Dermis blood vessel endothelial cell (primary cell): ENCODE measurements at regions not wholly inside any gene's neighbourhood (a gene's known extent, or its start where the extent isn't known, plus 50 kb on each side); places are given as distances from the start of the nearest gene placed in this dataset.

Experiments used
- DNase-seq: peaks from one replicate; pipeline ENCODE4 v3.0.0; 2010

DNA sequence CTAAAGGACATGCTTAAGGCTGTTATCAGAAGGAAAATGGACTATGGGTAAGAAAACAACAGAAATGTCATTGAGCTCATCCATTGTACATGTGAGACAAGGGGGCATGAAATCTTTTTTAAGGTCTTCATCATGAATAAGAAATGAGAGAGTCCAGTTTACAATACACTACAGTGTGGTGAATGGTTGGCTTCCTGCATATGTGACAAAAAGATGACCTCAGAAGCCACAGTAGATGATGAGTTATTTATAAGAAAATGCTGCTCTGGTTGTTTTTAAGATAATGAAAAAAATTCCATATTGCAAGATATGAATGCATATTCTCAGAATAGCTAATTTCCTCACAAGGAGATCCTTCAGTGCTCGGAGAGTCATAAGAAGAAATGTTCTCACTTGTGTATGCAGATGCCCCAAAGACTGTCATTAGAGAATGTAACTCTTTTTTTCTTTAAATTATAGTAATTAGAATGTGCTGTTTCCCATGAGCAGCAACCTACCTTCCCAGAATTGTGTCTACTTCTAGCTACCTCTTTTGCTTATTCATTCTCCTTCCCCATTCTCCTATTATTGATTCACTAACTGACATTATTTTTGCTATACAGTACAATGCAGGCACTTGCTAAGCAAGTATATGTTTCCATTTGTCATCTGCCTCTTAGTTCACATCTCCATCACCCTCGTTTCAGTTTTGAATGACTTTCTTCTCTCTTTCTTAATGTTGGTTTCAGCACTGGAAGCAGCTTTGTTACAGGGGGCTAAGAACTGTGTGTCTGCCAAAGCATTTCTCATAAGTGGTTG lies 152.0 kb upstream of the PEX5L start:
- no peak for DNase-seq

DNA sequence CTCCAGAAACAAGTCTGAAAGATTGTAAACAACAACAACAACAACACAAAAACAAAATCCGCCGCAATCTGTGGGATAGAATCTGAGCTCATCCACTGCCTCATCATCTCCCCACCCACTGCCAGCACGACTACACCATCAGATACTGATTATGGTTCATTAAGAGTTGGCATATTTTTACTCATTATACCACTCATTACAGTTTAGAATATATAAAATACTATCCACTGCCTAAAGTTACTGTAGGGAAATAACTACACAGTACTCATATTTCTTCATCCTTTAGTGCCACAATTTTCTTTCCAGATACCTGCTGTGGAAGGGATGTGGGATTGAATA lies 152.5 kb upstream of the PEX5L start:
- no peak for DNase-seq

DNA sequence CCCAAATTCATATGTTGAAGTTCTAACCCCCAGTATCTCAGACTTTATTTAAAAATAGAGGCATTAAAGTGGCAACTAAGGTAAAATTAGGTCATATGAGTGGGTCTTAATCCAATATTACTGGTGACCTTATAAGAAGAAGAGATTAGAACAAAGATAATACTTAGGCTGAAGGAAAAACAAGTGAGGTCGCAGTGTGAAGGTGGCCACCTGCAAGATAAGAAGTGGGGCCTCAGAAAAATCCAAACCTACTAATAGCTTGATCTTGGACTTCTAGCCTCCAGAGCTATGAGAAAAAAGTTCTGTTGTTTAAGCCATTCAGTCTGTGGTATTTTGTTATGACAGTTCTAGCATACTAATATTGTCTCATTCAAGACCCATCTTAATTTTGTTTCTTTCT lies 159.9 kb upstream of the PEX5L start:
- no peak for DNase-seq

DNA sequence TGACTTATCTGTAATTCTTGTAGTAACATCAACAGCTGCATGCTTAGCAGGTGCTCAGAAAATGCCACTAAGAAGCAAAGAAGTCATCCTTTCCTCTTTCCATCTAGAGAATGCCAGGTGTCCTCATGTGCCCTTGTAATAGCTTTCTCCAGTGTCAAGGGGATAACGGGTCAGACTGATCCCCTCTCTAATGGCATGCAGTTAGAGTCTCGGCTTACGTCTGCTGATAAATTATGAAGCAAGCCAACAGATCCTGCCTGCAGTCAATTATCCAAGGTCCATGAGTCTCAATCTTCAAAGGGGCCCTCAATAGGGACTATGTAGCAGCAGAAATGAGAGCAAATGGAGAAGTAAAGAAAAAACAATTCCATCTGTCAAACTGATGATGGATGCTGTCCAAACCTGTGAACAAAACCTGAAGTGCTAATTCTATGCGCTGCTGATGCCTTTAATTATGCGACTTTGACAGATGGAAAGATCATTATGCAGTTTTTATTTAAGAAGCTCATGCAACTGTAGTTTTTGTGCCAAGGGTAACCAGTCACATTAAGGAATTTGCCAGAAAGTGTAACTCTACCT lies 162.8 kb upstream of the PEX5L start:
- DNase-seq, result no peak

DNA sequence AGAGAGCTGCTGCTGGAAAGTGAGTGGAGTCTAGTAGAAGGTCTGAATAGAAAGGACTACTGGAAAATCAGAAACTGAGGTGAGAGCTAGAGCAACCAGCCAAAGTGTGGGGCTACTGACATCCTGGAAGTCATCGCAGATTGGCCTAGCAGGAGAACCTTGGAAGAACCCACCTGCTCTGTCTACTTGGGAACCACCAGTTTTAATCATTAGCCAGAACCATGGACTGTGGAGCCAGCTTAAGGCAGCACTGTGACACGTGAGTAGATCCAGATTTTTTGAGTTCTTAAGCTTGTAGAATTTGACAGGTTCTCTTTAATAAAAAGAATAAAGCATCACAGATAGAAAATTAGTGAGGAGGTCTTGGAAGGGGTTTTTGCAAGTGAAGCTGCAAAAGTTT lies 179.1 kb upstream of the PEX5L start:
- DNase-seq, result no peak

DNA sequence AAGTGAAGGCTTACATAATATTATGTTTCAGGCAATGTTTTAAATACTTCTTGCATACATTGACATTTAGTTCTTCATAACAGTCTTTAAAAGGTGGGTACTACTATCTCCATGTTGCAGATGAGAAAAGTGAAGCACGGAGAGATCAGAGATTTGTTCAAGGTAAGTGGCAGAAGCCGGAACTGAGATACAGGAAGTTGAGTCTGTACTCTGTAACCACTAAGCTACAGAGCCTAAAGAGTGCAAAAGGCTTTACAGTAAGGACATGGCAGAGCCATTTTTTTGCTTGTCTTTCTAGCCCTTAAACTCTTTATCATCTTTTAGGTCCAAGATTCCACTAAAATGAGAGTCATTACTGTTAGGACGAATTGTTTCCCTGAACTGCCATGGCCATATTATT lies 186.5 kb upstream of the PEX5L start:
- no peak for DNase-seq

DNA sequence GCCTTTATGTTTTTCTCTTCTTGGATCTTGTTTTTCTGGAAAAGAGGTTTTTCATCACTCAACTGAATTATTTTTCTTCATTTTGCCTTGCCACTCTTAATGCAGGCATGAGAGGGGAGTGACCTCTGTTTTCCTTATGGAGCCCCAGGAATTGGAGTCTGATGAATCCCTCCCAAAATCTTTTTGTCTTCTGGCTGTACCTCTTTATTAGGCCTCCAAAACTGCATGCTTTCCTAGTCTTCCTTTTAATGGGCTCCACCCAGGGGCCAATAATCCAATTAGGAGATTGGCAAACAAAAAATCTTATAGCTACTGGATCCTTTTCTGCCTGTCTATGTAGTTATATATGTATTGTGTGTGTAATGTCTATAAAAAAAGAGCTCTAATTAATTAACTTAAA lies 192.4 kb upstream of the PEX5L start:
- no peak for DNase-seq

DNA sequence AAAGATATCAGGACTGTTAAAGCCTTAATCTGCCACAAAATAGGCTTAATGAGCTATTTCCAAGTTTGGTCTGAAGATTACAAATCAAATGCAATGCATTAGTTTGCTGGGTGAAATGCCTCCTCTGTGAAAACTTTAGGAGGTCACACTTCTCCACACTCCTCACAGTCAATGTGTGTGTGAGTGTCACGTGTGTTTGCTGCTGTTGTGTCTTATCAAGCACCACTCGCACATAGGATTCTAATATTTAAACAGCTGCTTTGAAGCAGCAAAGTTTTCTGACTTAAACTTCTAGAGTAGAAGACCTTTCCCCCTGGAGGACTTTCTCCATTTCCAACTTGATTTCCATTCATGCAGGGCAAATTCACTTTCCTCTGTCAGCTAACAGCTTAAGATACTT lies 203.2 kb upstream of the PEX5L start:
- DNase-seq, result no peak

DNA sequence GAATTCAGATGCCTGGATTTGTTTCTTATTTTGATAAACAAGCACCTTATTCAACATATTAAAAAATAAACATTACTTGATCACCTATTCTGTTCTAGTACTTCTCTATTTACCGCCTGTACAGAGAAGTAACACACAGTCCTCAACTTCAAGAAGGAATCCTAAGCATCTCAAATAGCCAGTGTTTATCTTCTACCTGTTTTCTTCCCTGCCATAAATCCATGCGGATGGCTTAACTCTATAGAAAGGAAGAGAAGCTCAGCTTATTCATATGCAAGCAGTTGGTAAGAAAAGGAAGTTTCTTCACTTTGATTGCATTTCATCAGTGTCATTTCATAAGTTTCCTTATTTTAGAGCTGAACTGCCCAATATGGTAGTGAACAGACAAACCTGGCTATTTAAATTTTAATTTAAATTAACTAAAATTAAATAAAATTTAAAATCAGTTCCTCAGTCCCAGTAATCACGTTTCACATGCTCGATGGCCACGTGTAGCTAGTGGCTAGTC lies 210.0 kb upstream of the PEX5L start:
- DNase-seq, result no peak

DNA sequence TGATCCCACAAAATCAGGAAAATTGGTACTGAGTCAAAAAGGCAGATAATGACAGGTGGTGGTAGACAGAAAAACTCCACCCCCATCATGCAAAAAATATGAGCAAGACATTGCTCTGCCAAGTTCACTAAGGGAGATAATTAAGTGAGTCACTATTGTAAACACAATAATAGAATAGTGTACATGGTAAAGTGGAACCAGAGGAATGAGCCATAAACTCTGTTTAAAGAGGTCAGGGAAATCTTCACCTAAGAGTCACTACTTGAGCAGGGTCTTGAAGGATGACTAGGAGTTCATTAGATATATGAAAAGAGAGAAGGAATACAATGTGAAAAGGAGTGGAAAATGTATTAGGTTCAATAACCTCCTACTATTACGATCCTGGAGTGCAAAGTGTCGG lies 213.4 kb upstream of the PEX5L start:
- no peak for DNase-seq

DNA sequence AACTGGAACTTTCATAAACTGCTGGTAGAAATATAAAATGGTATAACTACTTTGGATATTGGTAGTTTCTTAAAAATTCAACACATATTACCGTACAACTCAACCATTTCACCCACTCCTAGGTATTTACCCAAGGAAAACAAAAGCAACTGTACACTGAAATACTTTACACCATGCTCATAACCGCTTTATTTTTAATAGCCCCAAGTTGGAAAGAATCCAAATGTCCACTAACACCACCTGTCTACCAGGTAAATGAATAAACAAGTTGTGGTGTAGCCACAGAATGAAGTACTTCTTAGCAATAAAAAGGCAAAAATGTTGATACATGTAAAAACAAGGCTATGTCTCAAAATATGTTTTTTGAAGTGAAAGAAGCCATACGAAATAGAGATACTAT lies 215.9 kb upstream of the PEX5L start:
- DNase-seq, result no peak

DNA sequence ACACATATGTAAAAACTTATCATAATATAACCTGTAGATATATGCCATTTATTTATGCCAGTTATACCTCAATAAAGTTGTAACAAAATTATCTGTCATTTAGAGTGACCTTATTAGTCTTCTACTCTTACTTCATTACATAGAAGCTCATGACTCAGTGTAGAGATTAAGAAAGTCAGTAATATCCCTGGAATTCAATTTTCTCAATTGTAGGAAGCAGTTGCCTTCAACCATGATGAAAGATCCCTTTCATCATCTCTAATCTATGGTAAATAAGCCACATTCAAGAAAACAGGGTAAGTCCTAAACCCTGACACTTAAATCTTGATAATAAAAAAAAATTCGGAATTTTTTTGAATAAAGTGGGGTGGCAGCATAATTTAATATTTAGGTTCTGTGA lies 216.5 kb upstream of the PEX5L start:
- DNase-seq, result no peak

DNA sequence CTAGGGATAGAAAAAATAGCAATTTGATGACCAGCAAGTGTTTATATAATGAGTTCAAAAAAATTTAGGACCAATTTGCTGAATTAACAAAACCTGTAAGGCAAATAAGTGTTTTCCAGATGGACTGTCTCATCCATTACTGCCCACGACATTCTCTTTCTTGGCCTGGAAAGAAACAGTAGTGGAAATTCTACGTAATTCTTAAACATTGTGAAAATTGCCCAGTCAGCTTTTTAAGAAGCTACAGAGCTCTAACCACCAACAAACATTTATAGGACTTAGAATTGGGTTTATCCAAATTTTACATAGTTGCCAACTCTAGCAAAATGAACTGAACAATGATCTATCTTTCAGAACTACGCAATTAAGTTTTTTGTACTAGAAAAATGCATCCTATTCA lies 227.7 kb upstream of the PEX5L start:
- no peak for DNase-seq

DNA sequence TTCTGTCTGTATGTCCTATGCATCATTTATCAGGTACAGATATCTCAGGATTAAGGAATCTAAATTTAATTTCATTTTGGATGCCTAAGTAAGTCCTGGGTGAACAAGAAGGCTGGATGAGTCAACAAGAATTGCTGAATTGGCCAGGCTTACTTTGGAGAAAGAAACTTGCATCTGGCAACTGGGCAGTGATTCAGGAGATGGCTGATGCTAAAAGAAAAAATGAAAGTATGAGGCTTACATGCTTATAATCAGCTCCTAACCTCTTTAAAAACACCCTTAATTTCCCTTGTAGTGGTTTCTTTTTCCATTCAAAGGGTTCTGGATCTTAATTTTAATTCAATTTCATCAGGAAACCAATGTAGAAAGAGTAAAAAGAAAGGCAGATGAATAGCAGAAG lies 228.8 kb upstream of the PEX5L start:
- DNase-seq, result no peak

DNA sequence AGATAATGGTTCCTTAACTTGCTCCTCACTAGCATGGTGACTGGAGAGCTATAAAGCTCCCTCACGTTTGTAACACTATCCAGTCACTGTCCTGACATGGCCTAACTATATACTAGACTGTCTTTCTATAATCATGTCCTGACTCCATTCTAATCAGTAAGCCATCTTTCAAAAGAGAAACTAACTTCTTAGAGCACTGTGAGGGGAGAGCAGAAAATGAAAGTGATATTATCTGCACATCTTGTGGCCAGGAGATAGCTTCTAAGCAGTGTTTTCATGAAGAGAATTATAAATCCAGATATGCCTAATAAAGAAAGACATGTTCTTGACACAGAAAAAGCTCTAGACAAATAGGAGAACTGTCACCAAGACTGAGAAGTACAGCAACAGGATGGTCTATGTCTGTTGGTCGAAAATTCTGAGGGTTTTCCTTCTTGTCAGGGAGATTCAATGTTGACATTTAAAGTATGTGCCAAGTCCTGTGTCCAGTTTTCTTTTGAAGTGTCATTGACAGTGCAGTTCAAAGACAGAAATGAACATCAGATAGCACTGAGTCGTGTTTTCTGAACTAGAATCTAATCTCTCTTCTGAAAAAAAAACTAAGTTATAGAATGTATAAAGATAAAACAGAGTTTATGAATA lies 230.6 kb upstream of the PEX5L start:
- DNase-seq, result no peak

DNA sequence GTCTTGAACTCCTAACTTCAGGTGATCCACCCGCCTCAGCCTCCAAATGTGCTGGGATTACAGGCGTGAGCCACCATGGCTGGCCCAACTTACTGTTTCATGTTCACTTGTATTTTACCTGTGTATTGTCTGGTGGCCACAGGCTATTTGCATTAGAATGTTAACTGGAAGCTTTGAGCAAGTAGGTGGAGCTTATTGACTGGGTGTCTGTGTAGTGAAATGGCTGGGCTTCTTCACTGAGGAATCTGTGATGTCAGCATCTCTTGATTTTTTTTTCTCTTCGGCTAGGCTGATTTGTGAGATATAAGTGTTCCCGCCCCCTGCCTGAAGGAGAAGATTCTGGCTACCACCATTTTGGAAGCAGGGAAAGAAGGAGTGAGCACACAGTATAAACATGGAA lies 237.8 kb upstream of the PEX5L start:
- DNase-seq, result no peak

DNA sequence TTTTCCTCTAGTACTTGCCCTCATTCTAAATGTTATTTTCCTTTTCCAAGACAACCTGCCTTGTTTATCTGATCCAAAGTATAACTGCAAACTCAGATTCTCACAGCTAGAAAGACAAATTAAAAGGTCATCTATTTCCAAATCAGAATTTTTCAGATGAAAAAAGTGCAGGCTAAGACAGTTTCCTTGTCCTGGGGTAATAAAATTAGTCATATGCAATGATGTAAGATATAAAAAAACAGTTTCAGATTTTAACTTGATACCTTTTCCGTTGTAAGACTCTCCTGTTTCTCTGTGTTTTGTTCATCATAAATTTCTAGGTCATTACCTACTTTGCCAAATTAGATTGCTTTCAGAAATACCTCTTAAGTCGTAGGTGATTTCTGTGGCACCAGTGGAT lies 238.4 kb upstream of the PEX5L start:
- DNase-seq, result no peak

DNA sequence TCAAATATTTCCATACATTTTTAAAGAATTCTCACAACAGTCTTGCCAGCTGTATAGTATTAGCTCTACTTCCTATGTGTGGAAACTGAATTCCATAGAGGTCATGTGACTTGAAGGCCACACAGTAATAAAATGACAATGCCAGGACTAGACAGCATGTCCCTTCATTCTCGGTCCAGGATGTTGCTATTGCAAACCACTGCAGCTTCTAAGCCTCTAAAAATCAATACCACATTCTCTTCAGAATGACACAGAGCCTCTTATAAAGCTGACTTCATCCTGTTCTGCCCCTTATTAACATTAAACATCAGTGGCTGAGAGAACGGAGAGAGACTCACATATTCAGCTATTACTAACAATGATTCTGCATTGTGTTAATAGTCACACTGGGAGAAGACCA lies 240.3 kb upstream of the PEX5L start:
- no peak for DNase-seq

DNA sequence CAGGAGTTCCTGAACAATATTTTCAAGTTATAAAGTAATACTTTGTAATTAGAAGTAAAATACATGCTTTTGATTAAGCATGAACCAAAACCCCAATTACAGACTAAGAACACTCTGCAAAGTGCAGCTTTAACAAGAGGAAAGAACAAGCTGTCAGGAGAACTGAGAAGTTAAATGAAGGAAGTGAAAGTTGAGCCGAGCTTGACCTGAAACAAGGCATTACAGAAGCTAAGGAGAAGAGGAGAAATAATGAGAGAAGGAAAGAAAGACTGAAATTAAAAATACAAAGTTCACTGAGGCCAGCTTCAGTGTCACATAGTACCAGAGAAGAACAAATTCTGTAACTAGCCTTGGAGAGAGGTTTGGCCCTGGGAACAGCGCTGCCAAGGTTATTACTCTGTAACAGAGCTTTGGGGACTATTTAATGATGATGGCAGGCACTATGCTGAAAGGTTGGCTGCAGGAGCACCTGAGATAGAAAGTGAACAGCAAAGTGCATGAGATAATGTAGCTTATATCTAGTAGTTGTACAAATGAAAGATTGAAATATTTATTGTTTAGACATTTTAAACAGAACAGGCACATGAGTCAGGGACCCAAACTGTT lies 241.9 kb upstream of the PEX5L start:
- no peak for DNase-seq

DNA sequence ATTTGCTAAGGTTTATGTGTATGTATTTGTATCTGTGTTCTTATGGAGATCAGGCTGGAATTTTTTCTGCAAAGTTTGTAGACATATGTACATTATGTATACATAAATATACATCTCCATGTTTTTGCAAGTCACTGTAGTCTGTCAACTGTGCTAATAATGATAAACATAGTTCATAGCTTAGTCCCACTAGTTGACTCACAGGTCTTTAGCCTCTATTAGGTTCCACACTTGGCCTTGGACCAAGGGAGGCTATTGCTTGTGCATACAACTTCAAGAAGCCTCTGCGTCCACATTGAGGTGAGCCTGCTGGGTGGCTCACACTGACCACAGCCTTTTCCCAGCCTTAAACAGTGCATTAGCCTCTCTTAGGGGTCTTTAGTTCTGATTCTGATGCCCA lies 243.8 kb upstream of the PEX5L start:
- no peak for DNase-seq

DNA sequence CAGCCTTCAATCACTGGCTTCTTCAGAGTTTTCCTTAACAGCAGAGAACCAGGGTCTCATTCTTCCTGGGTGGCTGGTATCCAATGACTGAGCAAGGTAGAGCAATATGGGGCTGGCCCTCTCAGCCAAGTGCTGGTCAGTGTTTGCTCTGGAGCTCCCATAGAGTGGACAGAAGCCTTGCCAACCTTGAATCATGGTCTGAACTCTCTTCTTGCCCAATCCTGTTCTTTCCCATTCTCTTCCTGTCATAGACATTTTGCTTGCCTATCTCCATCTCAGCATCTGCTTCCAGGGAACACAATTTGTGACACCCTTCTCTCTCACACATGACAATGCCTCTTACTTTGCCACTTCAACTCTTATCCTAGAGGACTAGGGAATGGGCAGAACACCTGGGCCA lies 245.6 kb upstream of the PEX5L start:
- no peak for DNase-seq

DNA sequence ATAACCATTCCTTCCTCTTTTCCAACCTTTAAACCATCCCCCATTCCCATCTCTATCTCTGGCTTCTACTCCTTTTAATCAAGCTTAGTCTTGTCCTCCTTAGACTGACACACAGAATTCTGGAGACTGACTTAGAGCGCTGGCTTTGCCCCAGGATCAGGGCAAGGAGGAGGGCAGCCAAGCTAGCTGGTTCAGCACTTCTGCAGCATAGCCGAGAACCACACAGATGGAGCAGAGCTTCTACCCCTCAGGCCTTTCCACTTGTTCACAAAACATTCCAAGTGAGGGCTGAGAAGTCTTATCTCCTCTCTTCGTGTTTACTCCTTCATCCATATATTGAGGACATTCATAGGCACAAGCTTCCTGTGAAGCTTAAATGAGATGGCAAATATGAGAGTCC lies 246.5 kb upstream of the PEX5L start:
- no peak for DNase-seq

DNA sequence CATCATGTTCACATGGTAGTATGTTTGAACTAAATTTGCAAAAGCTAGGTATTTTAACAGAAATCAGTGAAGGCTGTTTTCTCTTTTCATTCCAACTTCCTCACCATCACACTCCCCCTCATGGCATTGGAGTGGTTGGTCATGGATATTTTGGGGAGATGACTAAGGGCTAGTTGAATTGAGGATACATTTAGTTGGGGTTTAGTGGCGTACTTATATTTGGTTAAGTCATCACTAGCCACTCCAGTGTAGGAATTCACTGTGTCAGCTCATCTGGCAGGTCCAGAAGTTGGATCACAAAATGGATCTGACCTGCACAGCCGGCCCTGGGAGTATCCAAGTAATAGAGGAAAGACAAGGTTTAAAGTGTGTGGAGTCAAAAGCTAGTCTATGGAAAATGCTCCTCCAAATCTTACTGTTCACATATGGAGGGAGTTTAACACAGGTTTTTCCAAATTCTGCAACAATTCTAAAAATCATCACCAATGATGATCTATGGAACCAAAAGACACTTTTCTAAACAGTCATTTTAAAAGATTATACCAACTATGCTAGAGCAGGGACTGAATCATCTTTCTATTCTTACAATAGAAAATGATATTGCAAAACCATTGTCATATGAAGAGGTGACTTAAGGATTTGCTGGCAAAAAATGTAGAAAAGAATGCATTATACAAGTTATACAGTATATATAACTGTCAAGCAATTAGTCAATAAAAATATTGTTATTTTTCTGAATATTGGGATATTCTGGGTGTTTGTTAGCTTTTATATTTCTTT lies 247.8 kb upstream of the PEX5L start:
- DNase-seq, result no peak
